GM23338 (cell line): ENCODE measurements at regions not wholly inside any gene's neighbourhood (a gene's known extent, or its start where the extent isn't known, plus 50 kb on each side); places are given as distances from the start of the nearest gene placed in this dataset.

Source experiments
- ATAC-seq: fragments of 200-7000 bp; cut with Tn5 transposase; 3 replicates; pipeline ENCODE4 v1.9.1; 2020
- DNase-seq: peaks from one replicate; pipeline ENCODE4 v3.0.0-alpha.2; 2015; ENCODE audit warnings: low spot score
- H2AFZ ChIP-seq: fragments of 200-600 bp; sonication (generic); 2 replicates; pipeline ENCODE4 v1.8.0; 2016; ENCODE audit warnings: antibody characterized with exemption, mild to moderate bottlenecking, moderate library complexity
- H3F3A ChIP-seq: fragments of 200-600 bp; sonication (generic); replicated peaks from 2 replicates; pipeline ENCODE4 v1.8.0; 2017; ENCODE audit warnings: antibody characterized with exemption, mixed run types, low read depth
- H3K27ac ChIP-seq: fragments of 200-600 bp; sonication (generic); 2 replicates; pipeline ENCODE4 v1.6.1; 2016; ENCODE audit warnings: low read depth
- H3K27me3 ChIP-seq: fragments of 200-600 bp; sonication (generic); 2 replicates; pipeline ENCODE4 v1.8.0; 2016; ENCODE audit warnings: mild to moderate bottlenecking, mixed run types, moderate library complexity; ENCODE audit not compliant: insufficient read depth
- H3K36me3 ChIP-seq: fragments of 200-600 bp; sonication (generic); 2 replicates; pipeline ENCODE4 v1.8.0; 2016; ENCODE audit warnings: mild to moderate bottlenecking; ENCODE audit not compliant: insufficient read depth
- H3K4me1 ChIP-seq: fragments of 200-600 bp; sonication (generic); 2 replicates; pipeline ENCODE4 v1.8.0; 2016; ENCODE audit warnings: mild to moderate bottlenecking, moderate library complexity; ENCODE audit not compliant: insufficient read depth
- H3K4me2 ChIP-seq: fragments of 200-600 bp; sonication (generic); 2 replicates; pipeline ENCODE4 v1.7.1; 2017; ENCODE audit warnings: mixed run types
- H3K4me3 ChIP-seq: fragments of 200-600 bp; sonication (generic); 2 replicates; pipeline ENCODE4 v1.6.1; 2016; ENCODE audit warnings: mixed run types
- H3K79me2 ChIP-seq: fragments of 200-600 bp; sonication (generic); replicated peaks from 2 replicates; pipeline ENCODE4 v1.8.0; 2017; ENCODE audit warnings: mild to moderate bottlenecking; ENCODE audit not compliant: insufficient read depth
- H3K9me2 ChIP-seq: fragments of 200-600 bp; sonication (generic); 2 replicates; pipeline ENCODE4 v1.8.0; 2017; ENCODE audit not compliant: insufficient read depth
- H4K20me1 ChIP-seq: fragments of 200-600 bp; sonication (generic); replicated peaks from 2 replicates; pipeline ENCODE4 v1.8.0; 2017; ENCODE audit warnings: mild to moderate bottlenecking; ENCODE audit not compliant: insufficient read depth
- H3K27ac Mint-ChIP-seq: 2 replicates; pipeline ENCODE4 v1.8.0; 2020; ENCODE audit warnings: inconsistent platforms, mild to moderate bottlenecking, moderate library complexity, mixed read lengths
- H3K27me3 Mint-ChIP-seq: 3 replicates; pipeline ENCODE4 v1.8.0; 2022; ENCODE audit warnings: low read depth, mild to moderate bottlenecking, moderate library complexity, mixed read lengths, inconsistent platforms; ENCODE audit not compliant: insufficient read depth, poor library complexity
- H3K36me3 Mint-ChIP-seq: 3 replicates; pipeline ENCODE4 v1.8.0; 2021; ENCODE audit warnings: low read depth, mild to moderate bottlenecking, inconsistent platforms, moderate library complexity, mixed read lengths
- H3K4me1 Mint-ChIP-seq: 3 replicates; pipeline ENCODE4 v1.8.0; 2020; ENCODE audit warnings: mild to moderate bottlenecking, inconsistent platforms, mixed read lengths
- H3K4me3 Mint-ChIP-seq: 3 replicates; pipeline ENCODE4 v1.8.0; 2021; ENCODE audit warnings: moderate library complexity, mild to moderate bottlenecking, inconsistent platforms, mixed read lengths
- H3K9me3 Mint-ChIP-seq: 3 replicates; pipeline ENCODE4 v1.8.0; 2020; ENCODE audit warnings: moderate library complexity, mild to moderate bottlenecking, inconsistent platforms, mixed read lengths
- CREB1 ChIP-seq: fragments of 250-450 bp; sonication (Bioruptor Pico); IDR thresholded peaks from 2 replicates; pipeline ENCODE4 v1.5.0; 2020; ENCODE audit warnings: low read depth, mild to moderate bottlenecking, moderate library complexity
- EZH2 ChIP-seq: fragments of 200-600 bp; sonication (generic); IDR thresholded peaks from one replicate; pipeline ENCODE4 v1.8.0; 2017; ENCODE audit warnings: antibody characterized with exemption, mild to moderate bottlenecking, low read depth; ENCODE audit not compliant: unreplicated experiment
- EZH2phosphoT487 ChIP-seq: fragments of 200-600 bp; sonication (generic); IDR thresholded peaks from one replicate; pipeline ENCODE4 v1.8.1; 2018; ENCODE audit warnings: antibody characterized with exemption; ENCODE audit not compliant: unreplicated experiment
- JUNB ChIP-seq: IDR thresholded peaks from one replicate; pipeline ENCODE4 v1.6.1; 2016; ENCODE audit warnings: antibody characterized with exemption; ENCODE audit not compliant: unreplicated experiment
- NANOG ChIP-seq: IDR thresholded peaks from 2 replicates; pipeline ENCODE4 v1.6.1; 2016; ENCODE audit warnings: antibody characterized with exemption, borderline replicate concordance
- POLR2AphosphoS5 ChIP-seq: IDR thresholded peaks from 2 replicates; pipeline ENCODE4 v1.6.1; 2016; ENCODE audit warnings: antibody characterized with exemption, low read depth
- STAT1 ChIP-seq: IDR thresholded peaks from one replicate; pipeline ENCODE4 v1.6.1; 2016; ENCODE audit warnings: antibody characterized with exemption; ENCODE audit not compliant: unreplicated experiment
- ZNF114 ChIP-seq: fragments of 250-450 bp; sonication (Bioruptor Pico); IDR thresholded peaks from 2 replicates; pipeline ENCODE4 v1.5.0; 2020; ENCODE audit warnings: mild to moderate bottlenecking, moderate library complexity
- ZNF331 ChIP-seq: fragments of 250-450 bp; sonication (Bioruptor Pico); IDR thresholded peaks from 2 replicates; pipeline ENCODE4 v1.5.0; 2020; ENCODE audit warnings: low read depth, mild to moderate bottlenecking, moderate library complexity
- TF ChIP-seq, protein P1 (sequence below): IDR thresholded peaks from one replicate; pipeline ENCODE4 v1.6.1; 2018; ENCODE audit warnings: antibody characterized with exemption; ENCODE audit not compliant: unreplicated experiment
- TF ChIP-seq, protein P2 (sequence below), 2 experiments: fragments of 200-600 bp in 1 of 2; sonication (generic) in 1 of 2; conservative IDR thresholded peaks; 2 replicates each; pipeline versions ENCODE4 v1.5.1 to v1.6.1; 2016 to 2017; ENCODE audit warnings: antibody characterized with exemption in 2 of 2, low read depth in 2 of 2, mild to moderate bottlenecking in 2 of 2, moderate library complexity in 1 of 2
- TF ChIP-seq, protein P3 (sequence below): IDR thresholded peaks from 2 replicates; pipeline ENCODE4 v1.6.1; 2016; ENCODE audit warnings: antibody characterized with exemption

DNA sequence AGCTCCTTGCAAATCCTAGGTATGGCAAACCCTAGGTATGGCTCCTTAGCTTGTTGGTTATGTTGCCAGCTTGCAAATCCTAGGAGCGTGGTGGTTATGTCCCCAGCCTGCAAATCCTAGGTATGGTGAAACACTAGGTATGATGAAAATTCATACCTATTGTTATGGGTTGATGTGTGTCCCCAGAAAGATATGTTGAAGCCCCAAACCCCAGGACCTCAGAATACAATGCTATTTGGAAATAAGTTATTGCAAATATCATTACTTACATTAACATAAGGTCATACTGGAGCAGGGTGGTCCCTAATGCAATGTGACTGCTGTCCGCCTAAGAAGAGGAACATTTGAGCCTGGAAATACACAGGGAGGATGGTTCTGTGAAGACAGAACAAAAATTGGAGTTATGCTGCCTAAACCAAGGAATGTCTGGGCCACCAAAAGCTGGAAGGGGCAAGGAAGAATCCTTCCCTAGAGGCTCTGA lies 220.8 kb downstream of the MYCN start (continued):
- TF ChIP-seq, protein P1, sequence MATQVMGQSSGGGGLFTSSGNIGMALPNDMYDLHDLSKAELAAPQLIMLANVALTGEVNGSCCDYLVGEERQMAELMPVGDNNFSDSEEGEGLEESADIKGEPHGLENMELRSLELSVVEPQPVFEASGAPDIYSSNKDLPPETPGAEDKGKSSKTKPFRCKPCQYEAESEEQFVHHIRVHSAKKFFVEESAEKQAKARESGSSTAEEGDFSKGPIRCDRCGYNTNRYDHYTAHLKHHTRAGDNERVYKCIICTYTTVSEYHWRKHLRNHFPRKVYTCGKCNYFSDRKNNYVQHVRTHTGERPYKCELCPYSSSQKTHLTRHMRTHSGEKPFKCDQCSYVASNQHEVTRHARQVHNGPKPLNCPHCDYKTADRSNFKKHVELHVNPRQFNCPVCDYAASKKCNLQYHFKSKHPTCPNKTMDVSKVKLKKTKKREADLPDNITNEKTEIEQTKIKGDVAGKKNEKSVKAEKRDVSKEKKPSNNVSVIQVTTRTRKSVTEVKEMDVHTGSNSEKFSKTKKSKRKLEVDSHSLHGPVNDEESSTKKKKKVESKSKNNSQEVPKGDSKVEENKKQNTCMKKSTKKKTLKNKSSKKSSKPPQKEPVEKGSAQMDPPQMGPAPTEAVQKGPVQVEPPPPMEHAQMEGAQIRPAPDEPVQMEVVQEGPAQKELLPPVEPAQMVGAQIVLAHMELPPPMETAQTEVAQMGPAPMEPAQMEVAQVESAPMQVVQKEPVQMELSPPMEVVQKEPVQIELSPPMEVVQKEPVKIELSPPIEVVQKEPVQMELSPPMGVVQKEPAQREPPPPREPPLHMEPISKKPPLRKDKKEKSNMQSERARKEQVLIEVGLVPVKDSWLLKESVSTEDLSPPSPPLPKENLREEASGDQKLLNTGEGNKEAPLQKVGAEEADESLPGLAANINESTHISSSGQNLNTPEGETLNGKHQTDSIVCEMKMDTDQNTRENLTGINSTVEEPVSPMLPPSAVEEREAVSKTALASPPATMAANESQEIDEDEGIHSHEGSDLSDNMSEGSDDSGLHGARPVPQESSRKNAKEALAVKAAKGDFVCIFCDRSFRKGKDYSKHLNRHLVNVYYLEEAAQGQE: no peak
- no peak for TF ChIP-seq NANOG
- TF ChIP-seq, protein P2, sequence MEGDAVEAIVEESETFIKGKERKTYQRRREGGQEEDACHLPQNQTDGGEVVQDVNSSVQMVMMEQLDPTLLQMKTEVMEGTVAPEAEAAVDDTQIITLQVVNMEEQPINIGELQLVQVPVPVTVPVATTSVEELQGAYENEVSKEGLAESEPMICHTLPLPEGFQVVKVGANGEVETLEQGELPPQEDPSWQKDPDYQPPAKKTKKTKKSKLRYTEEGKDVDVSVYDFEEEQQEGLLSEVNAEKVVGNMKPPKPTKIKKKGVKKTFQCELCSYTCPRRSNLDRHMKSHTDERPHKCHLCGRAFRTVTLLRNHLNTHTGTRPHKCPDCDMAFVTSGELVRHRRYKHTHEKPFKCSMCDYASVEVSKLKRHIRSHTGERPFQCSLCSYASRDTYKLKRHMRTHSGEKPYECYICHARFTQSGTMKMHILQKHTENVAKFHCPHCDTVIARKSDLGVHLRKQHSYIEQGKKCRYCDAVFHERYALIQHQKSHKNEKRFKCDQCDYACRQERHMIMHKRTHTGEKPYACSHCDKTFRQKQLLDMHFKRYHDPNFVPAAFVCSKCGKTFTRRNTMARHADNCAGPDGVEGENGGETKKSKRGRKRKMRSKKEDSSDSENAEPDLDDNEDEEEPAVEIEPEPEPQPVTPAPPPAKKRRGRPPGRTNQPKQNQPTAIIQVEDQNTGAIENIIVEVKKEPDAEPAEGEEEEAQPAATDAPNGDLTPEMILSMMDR (conservative IDR thresholded peaks at IDR 0.05; ENCODE audit: low read depth in 2 of 2): no peak
- TF ChIP-seq ZNF114 (CRISPR knock-in tag): no peak
- TF ChIP-seq, protein P3, sequence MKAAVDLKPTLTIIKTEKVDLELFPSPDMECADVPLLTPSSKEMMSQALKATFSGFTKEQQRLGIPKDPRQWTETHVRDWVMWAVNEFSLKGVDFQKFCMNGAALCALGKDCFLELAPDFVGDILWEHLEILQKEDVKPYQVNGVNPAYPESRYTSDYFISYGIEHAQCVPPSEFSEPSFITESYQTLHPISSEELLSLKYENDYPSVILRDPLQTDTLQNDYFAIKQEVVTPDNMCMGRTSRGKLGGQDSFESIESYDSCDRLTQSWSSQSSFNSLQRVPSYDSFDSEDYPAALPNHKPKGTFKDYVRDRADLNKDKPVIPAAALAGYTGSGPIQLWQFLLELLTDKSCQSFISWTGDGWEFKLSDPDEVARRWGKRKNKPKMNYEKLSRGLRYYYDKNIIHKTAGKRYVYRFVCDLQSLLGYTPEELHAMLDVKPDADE: no peak
- TF ChIP-seq ZNF331 (CRISPR knock-in tag): no peak
- no peak for TF ChIP-seq EZH2
- TF ChIP-seq CREB1 (CRISPR knock-in tag): no peak
- TF ChIP-seq STAT1: no peak
- TF ChIP-seq EZH2phosphoT487: no peak

DNA sequence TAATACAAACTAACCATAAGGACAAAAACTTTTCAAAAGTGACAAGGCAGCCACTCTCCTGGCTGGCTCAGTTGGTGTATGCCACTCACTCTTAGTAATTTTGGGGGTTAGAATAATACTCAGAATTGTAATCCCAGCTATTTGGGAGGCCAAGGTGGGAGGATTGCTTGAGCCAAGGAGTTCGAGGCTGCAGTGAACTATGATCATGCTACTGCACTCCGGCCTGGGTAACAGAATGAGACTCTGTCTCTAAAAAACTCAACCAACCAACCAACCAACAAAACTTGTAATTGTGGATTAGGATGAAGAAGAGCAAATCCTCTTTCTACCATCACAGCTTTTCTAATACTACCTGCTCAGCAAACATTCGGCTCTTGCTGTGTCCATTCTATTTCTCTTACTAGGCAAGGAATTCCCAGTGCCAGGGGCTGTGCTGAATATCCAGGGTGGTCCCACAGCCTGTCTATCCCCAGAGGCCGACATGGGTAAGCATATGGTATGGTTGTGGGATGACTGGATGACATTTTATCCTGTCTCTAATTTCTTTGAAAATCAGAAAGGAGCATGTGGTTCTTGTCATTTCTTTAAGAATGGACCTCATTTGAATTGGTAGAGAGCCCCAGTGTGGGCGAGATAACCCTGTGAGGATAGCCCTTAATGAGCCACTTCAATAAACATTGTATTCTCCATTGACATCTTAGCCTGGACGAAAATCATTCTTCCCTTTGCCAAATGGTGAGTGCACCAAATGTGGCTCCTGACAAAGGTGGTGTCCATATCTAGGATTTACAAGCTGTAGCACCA lies 220.1 kb downstream of the MYCN start:
- Mint-ChIP-seq H3K27ac (no peak overlapping the region), H3K4me1 (peaks cover 3% of the 10 kb centered on the region), H3K4me3 (no peak overlapping the region), H3K36me3 (no peaks in the 10 kb centered on the region), H3K27me3 (peaks cover 4% of the 10 kb centered on the region), H3K9me3 (no peaks in the 10 kb centered on the region)
- Histone ChIP-seq H3K4me3 (no peak overlapping the region), H4K20me1 (no peaks in the 10 kb centered on the region), H3K4me1 (peaks cover 6% of the 10 kb centered on the region), H3F3A (no peaks in the 10 kb centered on the region), H3K27me3 (no peaks in the 10 kb centered on the region), H3K27ac (no peak overlapping the region), H2AFZ (no peak overlapping the region), H3K36me3 (no peaks in the 10 kb centered on the region), H3K79me2 (no peaks in the 10 kb centered on the region), H3K9me2 (peaks cover 17% of the 10 kb centered on the region; the same call in 1 of the 2 replicates), H3K4me2 (no peak overlapping the region)
- DNase-seq: no peak
- ATAC-seq: no peak
- TF ChIP-seq, protein P3: no peak
- TF ChIP-seq JUNB: no peak
- no peak for TF ChIP-seq POLR2AphosphoS5
- no peak for TF ChIP-seq CREB1 (CRISPR knock-in tag)
- no peak for TF ChIP-seq EZH2phosphoT487
- no peak for TF ChIP-seq NANOG
